Heart left ventricle (tissue), 16 donors: ENCODE measurements at regions not wholly inside any gene's neighbourhood (a gene's known extent, or its start where the extent isn't known, plus 50 kb on each side); places are given as distances from the start of the nearest gene placed in this dataset.
"Not testable (repeated sequence)": the region's sequence is repeated elsewhere in the genome, so short reads cannot be mapped to it uniquely, and the experiment has no call there.

Experiments used
- ATAC-seq, 4 donors: fragments of 200-7000 bp; cut with Tn5 transposase; one replicate each; pipeline ENCODE4 v1.9.1; 2020 to 2022; ENCODE audit warnings: moderate library complexity in 4 of 4, mild to moderate bottlenecking in 3 of 4, moderate number of reproducible peaks in 1 of 4
- DNase-seq, 5 donors: peaks; one replicate each; pipeline ENCODE4 v3.0.0-alpha.2; 2020
- H3K27ac ChIP-seq, 12 donors: fragments of 200-600 bp; sonication (generic) in 4 of 12; one replicate each; pipeline versions ENCODE4 v1.5.0 to v1.8.0; 2016 to 2022; ENCODE audit warnings: mild to moderate bottlenecking in 2 of 12
- H3K27me3 ChIP-seq, 9 donors: fragments of 200-600 bp; sonication (generic) in 2 of 9; one replicate each; pipeline versions ENCODE4 v1.5.1 to v1.8.0; 2016 to 2022; ENCODE audit warnings: mild to moderate bottlenecking in 3 of 9
- H3K36me3 ChIP-seq, 9 donors: fragments of 200-600 bp; sonication (generic) in 2 of 9; one replicate each; pipeline versions ENCODE4 v1.5.0 to v1.8.0; 2018 to 2022; ENCODE audit warnings: mild to moderate bottlenecking in 2 of 9
- H3K4me1 ChIP-seq, 12 donors: fragments of 200-600 bp; sonication (generic) in 4 of 12; one replicate each; pipeline versions ENCODE4 v1.5.0 to v1.8.0; 2016 to 2022; ENCODE audit warnings: mild to moderate bottlenecking in 3 of 12
- H3K4me3 ChIP-seq, 12 donors: fragments of 200-600 bp; sonication (generic) in 4 of 12; one replicate each; pipeline versions ENCODE4 v1.5.0 to v1.8.0; 2017 to 2022; ENCODE audit warnings: mild to moderate bottlenecking in 9 of 12, moderate library complexity in 4 of 12
- H3K9me3 ChIP-seq, 12 donors: fragments of 200-600 bp; sonication (generic) in 4 of 12; one replicate each; pipeline versions ENCODE4 v1.5.0 to v1.8.0; 2016 to 2022; ENCODE audit warnings: mild to moderate bottlenecking in 1 of 12
- CTCF ChIP-seq, 12 donors: fragments of 200-600 bp; sonication (generic) in 4 of 12; IDR thresholded peaks; one replicate each; pipeline versions ENCODE4 v1.5.0 to v1.8.0; 2018 to 2022; ENCODE audit warnings: antibody characterized with exemption in 12 of 12, mild to moderate bottlenecking in 5 of 12
- POLR2A ChIP-seq, 2 donors: fragments of 450-650 bp; IDR thresholded peaks; one replicate each; pipeline ENCODE4 v1.6.1; 2017; ENCODE audit warnings: antibody characterized with exemption in 2 of 2, mild to moderate bottlenecking in 2 of 2, moderate library complexity in 2 of 2
- WGBS, 4 donors: extraction: QIAGEN DNeasy Blood & Tissue Kit in 2 of 4; methylation state at CpG; one replicate each; pipeline versions ENCODE4 v1.1.5 to v1.1.7; 2013 to 2018; 5-methylcytosine and 5-hydroxymethylcytosine counted together
- intact Hi-C, 10 donors: fragments of 100-400 bp; cut with DNase I; formaldehyde crosslinking; loops; one replicate each; pipeline versions ENCODE4 v1.11.1 to v1.14.2; 2022
- donor health status: ischemic (EF 13 %, LVEDD 7.1; RV severe dilation, severe dysfunction).
- donor health status: healthy with polysubstance abuse.
- donor health status: DM: no; HTN: yes; CAD: no.
- donor health status: DM: no; HTN: no; CAD: no.
- donor health status: ischemic (EF 25% LVEDD 6.9; RV normal size, moderate dysfunction).
- donor health status: ischemic (EF 25% LVEDD 5.7; RV mildly dilated, moderate dysfunction).
- donor health status: healthy.
- donor health status: DM: yes; HTN: yes; CAD: no.
- donor health status: ischemic (EF 35%, LVEDD 5.7; RV mildly dilated, moderate dysfunction).
- donor health status: nonischemic (EF 11% LVEDD 7.7; RV severe dilation, severe dysfunction).
- donor health status: DM: yes; HTN: yes; CAD: no.
- donor health status: PGD.
- donor health status: ischemic (EF 29% LVEDD 5.4; RV normal size, mild dysfunction).
- donor health status: nonischemic (EF 23%, LVEDD 6.1; RV moderate dilation, normal function).

GRCh38 chr12:68539615-68539952 lies 71.1 kb upstream of the RAP1B start:
- intact Hi-C loops: loop anchor here in 6 of 10 donors (1.0 to 10.0 kb wide), 4 partner anchors 65 to 175 kb away; partner anchors contain the start of gene RAP1B (in 1 of the 6)
- peaks cover 0 to 24% (median 9%) of the 10 kb centered on the region in 12 donors for H3K4me1 ChIP-seq
- H3K27me3 ChIP-seq: no peaks in the 10 kb centered on the region
- peak overlapping the region in 11 of 12 donors; percentile 45 to 86 (median 78) for H3K27ac ChIP-seq
- DNase-seq (no peak), ATAC-seq (no peak)
- H3K4me3 ChIP-seq: peak overlapping the region in 9 of 12 donors; percentile 4 to 52 (median 40)
- no peaks in the 10 kb centered on the region for H3K36me3 ChIP-seq
- TF ChIP-seq CTCF (IDR thresholded peaks at IDR 0.05) (no peak), POLR2A (IDR thresholded peaks at IDR 0.05) (no peak)
- no peaks in the 10 kb centered on the region for H3K9me3 ChIP-seq
- WGBS, 4 donors: 68 to 91% (median 80%) methylated on average over 1 of the region's 1 CpG

- H3K36me3 ChIP-seq, H3K27me3 ChIP-seq, ATAC-seq, intact Hi-C loops, DNase-seq, H3K4me3 ChIP-seq, H3K9me3 ChIP-seq, H3K27ac ChIP-seq: not testable (repeated sequence)
- peaks cover 0 to 24% (median 9%) of the 10 kb centered on the region in 12 donors for H3K4me1 ChIP-seq
- 93 to 97% (median 95%) methylated on average over 5 of the region's 5 CpGs for WGBS, 4 donors
Observed at GRCh38 chr12:68540768-68541167, 69.9 kb upstream of the RAP1B start.

GRCh38 chr12:68547318-68547717 lies 63.4 kb upstream of the RAP1B start:
- intact Hi-C loops, DNase-seq, H3K27ac ChIP-seq, H3K4me3 ChIP-seq, ATAC-seq, H3K4me1 ChIP-seq, H3K27me3 ChIP-seq, H3K36me3 ChIP-seq: not testable (repeated sequence)
- peaks cover 0 to 25% (median 10%) of the 10 kb centered on the region in 12 donors for H3K9me3 ChIP-seq
- WGBS, 4 donors: 80 to 90% (median 85%) methylated on average over 3 of the region's 3 CpGs

- intact Hi-C loops: loop anchor here in 1 of 10 donors (10.0 kb wide), 1 partner anchor 52 kb away; no protein-coding TSS in a partner anchor
- H3K27ac ChIP-seq, ATAC-seq, H3K27me3 ChIP-seq, H3K4me3 ChIP-seq, H3K36me3 ChIP-seq, H3K4me1 ChIP-seq, DNase-seq: not testable (repeated sequence)
- WGBS, 4 donors: 71 to 80% (median 75%) methylated on average over 2 of the region's 2 CpGs
- peaks cover 0 to 13% (median 2%) of the 10 kb centered on the region in 12 donors for H3K9me3 ChIP-seq
Observed at GRCh38 chr12:68552605-68553195, 58.0 kb upstream of the RAP1B start.

GRCh38 chr12:68557011-68557730 lies 53.5 kb upstream of the RAP1B start:
- no peak for ATAC-seq
- H3K27ac ChIP-seq: no peak overlapping the region
- no peaks in the 10 kb centered on the region for H3K36me3 ChIP-seq
- H3K4me3 ChIP-seq: no peak overlapping the region
- no peak for TF ChIP-seq CTCF (IDR thresholded peaks at IDR 0.05)
- TF ChIP-seq POLR2A (IDR thresholded peaks at IDR 0.05): no peak
- no peak for DNase-seq
- no peaks in the 10 kb centered on the region for H3K27me3 ChIP-seq
- intact Hi-C loops: loop anchor here in 1 of 10 donors (10.0 kb wide), 1 partner anchor 48 kb away; no protein-coding TSS in a partner anchor
- 47 to 55% (median 52%) methylated on average over 5 of the region's 5 CpGs for WGBS, 4 donors
- H3K4me1 ChIP-seq: peaks cover 0 to 17% (median 11%) of the 10 kb centered on the region in 12 donors
- H3K9me3 ChIP-seq: peaks cover 0 to 6% (median 0%) of the 10 kb centered on the region in 12 donors
